WTC11 (cell line): ENCODE measurements at regions not wholly inside any gene's neighbourhood (a gene's known extent, or its start where the extent isn't known, plus 50 kb on each side); places are given as distances from the start of the nearest gene placed in this dataset.

Experiments
- ATAC-seq: fragments of 200-7000 bp; cut with Tn5 transposase; 2 replicates; pipeline ENCODE4 v1.10.0; 2021; ENCODE audit warnings: mild to moderate bottlenecking, moderate library complexity
- CTCF ChIA-PET: fragments of 300-600 bp; sonication (Branson Sonifier 250); formaldehyde crosslinking; loops from one replicate; lab custom pipeline; 2021; ENCODE audit warnings: antibody characterized with exemption; lab: Charles Lee
- POLR2A ChIA-PET: fragments of 350-600 bp; sonication (Branson Sonifier 250); formaldehyde crosslinking; loops from one replicate; lab custom pipeline; 2021; ENCODE audit warnings: antibody characterized with exemption; lab: Charles Lee
- DNase-seq: peaks from one replicate; pipeline ENCODE4 v3.0.0; 2021; ENCODE audit warnings: low spot score
- H3K27ac Mint-ChIP-seq: 2 replicates; pipeline ENCODE4 v1.8.0; 2021; ENCODE audit warnings: mixed read lengths
- H3K27me3 Mint-ChIP-seq: 2 replicates; pipeline ENCODE4 v1.8.0; 2021; ENCODE audit warnings: low read depth, mild to moderate bottlenecking, moderate library complexity, mixed read lengths
- H3K36me3 Mint-ChIP-seq: 2 replicates; pipeline ENCODE4 v1.8.0; 2021; ENCODE audit warnings: mixed read lengths
- H3K4me1 Mint-ChIP-seq: 2 replicates; pipeline ENCODE4 v1.8.0; 2022; ENCODE audit warnings: mixed read lengths
- H3K4me3 Mint-ChIP-seq: 2 replicates; pipeline ENCODE4 v1.8.0; 2021; ENCODE audit warnings: mild to moderate bottlenecking, moderate library complexity, mixed read lengths
- H3K9me3 Mint-ChIP-seq: 2 replicates; pipeline ENCODE4 v1.8.0; 2021; ENCODE audit warnings: mixed read lengths
- CREB1 ChIP-seq: sonication (generic); formaldehyde crosslinking; IDR thresholded peaks from 2 replicates; pipeline ENCODE4 v1.8.0; 2023; ENCODE audit warnings: mild to moderate bottlenecking, missing genetic modification reagents
- ELF4 ChIP-seq: sonication (generic); formaldehyde crosslinking; IDR thresholded peaks from 2 replicates; pipeline ENCODE4 v1.8.1; 2022; ENCODE audit warnings: low read depth, mild to moderate bottlenecking, moderate library complexity, missing genetic modification reagents
- GRHL2 ChIP-seq: fragments of 250-450 bp; sonication (Bioruptor Pico); IDR thresholded peaks from 2 replicates; pipeline ENCODE4 v1.8.0; 2022; ENCODE audit warnings: mild to moderate bottlenecking, moderate library complexity; ENCODE audit not compliant: insufficient replicate concordance, severe bottlenecking
- GTF2I ChIP-seq: fragments of 250-450 bp; sonication (Bioruptor Pico); conservative IDR thresholded peaks from 2 replicates; pipeline ENCODE4 v1.4.0; 2021; ENCODE audit warnings: mild to moderate bottlenecking
- NR3C1 ChIP-seq: sonication (generic); formaldehyde crosslinking; conservative IDR thresholded peaks from 2 replicates; pipeline ENCODE4 v1.8.1; 2023; ENCODE audit warnings: low read depth, mild to moderate bottlenecking, missing genetic modification reagents
- SOX15 ChIP-seq: fragments of 250-450 bp; sonication (Bioruptor Pico); IDR thresholded peaks from 2 replicates; pipeline ENCODE4 v1.9.0; 2021; ENCODE audit warnings: mild to moderate bottlenecking
- TCF7 ChIP-seq: sonication (generic); formaldehyde crosslinking; IDR thresholded peaks from 2 replicates; pipeline ENCODE4 v1.8.0; 2022; ENCODE audit warnings: mild to moderate bottlenecking, low read depth, missing genetic modification reagents, moderate library complexity
- TEAD4 ChIP-seq: sonication (generic); formaldehyde crosslinking; IDR thresholded peaks from 2 replicates; pipeline ENCODE4 v1.8.0; 2022; ENCODE audit warnings: mild to moderate bottlenecking, missing genetic modification reagents
- TP53 ChIP-seq: sonication (generic); formaldehyde crosslinking; IDR thresholded peaks from 2 replicates; pipeline ENCODE4 v1.8.1; 2023; ENCODE audit warnings: mild to moderate bottlenecking, missing genetic modification reagents
- ZNF671 ChIP-seq: fragments of 250-450 bp; sonication (Bioruptor Pico); IDR thresholded peaks from 2 replicates; pipeline ENCODE4 v1.8.0; 2021; ENCODE audit warnings: mild to moderate bottlenecking
- TF ChIP-seq, protein P1 (sequence below): sonication (generic); formaldehyde crosslinking; conservative IDR thresholded peaks from 2 replicates; pipeline ENCODE4 v1.8.1; 2023; ENCODE audit warnings: mild to moderate bottlenecking, low read depth, missing genetic modification reagents, moderate library complexity
- TF ChIP-seq, protein P2 (sequence below): sonication (generic); formaldehyde crosslinking; IDR thresholded peaks from 2 replicates; pipeline ENCODE4 v1.8.1; 2022; ENCODE audit warnings: mild to moderate bottlenecking, moderate library complexity, missing genetic modification reagents
- TF ChIP-seq, protein P3 (sequence below): sonication (generic); formaldehyde crosslinking; IDR thresholded peaks from 2 replicates; pipeline ENCODE4 v1.8.0; 2022; ENCODE audit warnings: mild to moderate bottlenecking, missing genetic modification reagents
- TF ChIP-seq, protein P4 (sequence below): sonication (generic); formaldehyde crosslinking; IDR thresholded peaks from 2 replicates; pipeline ENCODE4 v1.8.1; 2022; ENCODE audit warnings: mild to moderate bottlenecking, missing genetic modification reagents, moderate library complexity, borderline replicate concordance
- TF ChIP-seq, protein P5 (sequence below): sonication (generic); formaldehyde crosslinking; IDR thresholded peaks from 2 replicates; pipeline ENCODE4 v1.8.1; 2022; ENCODE audit warnings: missing genetic modification reagents, borderline replicate concordance
- TF ChIP-seq, protein P6 (sequence below): sonication (generic); formaldehyde crosslinking; IDR thresholded peaks from 2 replicates; pipeline ENCODE4 v1.8.0; 2023; ENCODE audit warnings: missing genetic modification reagents, mild to moderate bottlenecking, borderline replicate concordance

DNA sequence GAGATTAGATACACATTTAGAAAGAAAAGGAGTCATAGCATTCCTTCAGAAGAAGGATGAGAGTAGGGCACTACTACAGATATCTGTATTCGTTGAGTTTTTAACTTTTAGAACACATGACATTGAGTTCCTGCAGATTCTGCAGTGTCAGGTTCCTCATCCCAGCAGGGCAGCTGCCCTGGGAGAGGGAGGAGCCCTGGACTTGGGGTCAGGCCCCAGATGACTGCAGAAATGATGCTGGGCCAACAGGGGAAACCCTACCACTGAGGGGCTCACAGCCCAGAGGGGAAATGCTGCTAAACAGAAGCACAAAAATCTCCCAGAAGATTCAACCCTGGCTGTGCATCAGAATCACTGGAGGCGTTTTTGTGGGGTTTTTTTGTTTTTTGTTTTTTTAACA lies 68.9 kb upstream of the TAF1L start:
- DNase-seq (peak; percentile 20), ATAC-seq (peak; percentile 72)
- peaks cover 5% of the 10 kb centered on the region for H3K4me1 Mint-ChIP-seq
- peaks cover under 1% of the 10 kb centered on the region for H3K36me3 Mint-ChIP-seq
- H3K4me3 Mint-ChIP-seq, result no peak overlapping the region
- no peak for TF ChIP-seq TEAD4 (CRISPR knock-in tag)
- TF ChIP-seq, protein P1, sequence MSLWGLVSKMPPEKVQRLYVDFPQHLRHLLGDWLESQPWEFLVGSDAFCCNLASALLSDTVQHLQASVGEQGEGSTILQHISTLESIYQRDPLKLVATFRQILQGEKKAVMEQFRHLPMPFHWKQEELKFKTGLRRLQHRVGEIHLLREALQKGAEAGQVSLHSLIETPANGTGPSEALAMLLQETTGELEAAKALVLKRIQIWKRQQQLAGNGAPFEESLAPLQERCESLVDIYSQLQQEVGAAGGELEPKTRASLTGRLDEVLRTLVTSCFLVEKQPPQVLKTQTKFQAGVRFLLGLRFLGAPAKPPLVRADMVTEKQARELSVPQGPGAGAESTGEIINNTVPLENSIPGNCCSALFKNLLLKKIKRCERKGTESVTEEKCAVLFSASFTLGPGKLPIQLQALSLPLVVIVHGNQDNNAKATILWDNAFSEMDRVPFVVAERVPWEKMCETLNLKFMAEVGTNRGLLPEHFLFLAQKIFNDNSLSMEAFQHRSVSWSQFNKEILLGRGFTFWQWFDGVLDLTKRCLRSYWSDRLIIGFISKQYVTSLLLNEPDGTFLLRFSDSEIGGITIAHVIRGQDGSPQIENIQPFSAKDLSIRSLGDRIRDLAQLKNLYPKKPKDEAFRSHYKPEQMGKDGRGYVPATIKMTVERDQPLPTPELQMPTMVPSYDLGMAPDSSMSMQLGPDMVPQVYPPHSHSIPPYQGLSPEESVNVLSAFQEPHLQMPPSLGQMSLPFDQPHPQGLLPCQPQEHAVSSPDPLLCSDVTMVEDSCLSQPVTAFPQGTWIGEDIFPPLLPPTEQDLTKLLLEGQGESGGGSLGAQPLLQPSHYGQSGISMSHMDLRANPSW (CRISPR knock-in tag), result no peak
- TF ChIP-seq, protein P2, sequence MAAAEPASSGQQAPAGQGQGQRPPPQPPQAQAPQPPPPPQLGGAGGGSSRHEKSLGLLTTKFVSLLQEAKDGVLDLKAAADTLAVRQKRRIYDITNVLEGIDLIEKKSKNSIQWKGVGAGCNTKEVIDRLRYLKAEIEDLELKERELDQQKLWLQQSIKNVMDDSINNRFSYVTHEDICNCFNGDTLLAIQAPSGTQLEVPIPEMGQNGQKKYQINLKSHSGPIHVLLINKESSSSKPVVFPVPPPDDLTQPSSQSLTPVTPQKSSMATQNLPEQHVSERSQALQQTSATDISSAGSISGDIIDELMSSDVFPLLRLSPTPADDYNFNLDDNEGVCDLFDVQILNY (CRISPR knock-in tag), result no peak
- no peak for TF ChIP-seq GRHL2 (CRISPR knock-in tag)
- no peak for TF ChIP-seq ZNF671 (CRISPR knock-in tag)
- TF ChIP-seq ELF4 (CRISPR knock-in tag), result no peak
- TF ChIP-seq, protein P3, sequence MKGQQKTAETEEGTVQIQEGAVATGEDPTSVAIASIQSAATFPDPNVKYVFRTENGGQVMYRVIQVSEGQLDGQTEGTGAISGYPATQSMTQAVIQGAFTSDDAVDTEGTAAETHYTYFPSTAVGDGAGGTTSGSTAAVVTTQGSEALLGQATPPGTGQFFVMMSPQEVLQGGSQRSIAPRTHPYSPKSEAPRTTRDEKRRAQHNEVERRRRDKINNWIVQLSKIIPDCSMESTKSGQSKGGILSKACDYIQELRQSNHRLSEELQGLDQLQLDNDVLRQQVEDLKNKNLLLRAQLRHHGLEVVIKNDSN (CRISPR knock-in tag), result no peak
- TF ChIP-seq, protein P4, sequence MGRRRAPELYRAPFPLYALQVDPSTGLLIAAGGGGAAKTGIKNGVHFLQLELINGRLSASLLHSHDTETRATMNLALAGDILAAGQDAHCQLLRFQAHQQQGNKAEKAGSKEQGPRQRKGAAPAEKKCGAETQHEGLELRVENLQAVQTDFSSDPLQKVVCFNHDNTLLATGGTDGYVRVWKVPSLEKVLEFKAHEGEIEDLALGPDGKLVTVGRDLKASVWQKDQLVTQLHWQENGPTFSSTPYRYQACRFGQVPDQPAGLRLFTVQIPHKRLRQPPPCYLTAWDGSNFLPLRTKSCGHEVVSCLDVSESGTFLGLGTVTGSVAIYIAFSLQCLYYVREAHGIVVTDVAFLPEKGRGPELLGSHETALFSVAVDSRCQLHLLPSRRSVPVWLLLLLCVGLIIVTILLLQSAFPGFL (CRISPR knock-in tag), result no peak
- TF ChIP-seq, protein P5, sequence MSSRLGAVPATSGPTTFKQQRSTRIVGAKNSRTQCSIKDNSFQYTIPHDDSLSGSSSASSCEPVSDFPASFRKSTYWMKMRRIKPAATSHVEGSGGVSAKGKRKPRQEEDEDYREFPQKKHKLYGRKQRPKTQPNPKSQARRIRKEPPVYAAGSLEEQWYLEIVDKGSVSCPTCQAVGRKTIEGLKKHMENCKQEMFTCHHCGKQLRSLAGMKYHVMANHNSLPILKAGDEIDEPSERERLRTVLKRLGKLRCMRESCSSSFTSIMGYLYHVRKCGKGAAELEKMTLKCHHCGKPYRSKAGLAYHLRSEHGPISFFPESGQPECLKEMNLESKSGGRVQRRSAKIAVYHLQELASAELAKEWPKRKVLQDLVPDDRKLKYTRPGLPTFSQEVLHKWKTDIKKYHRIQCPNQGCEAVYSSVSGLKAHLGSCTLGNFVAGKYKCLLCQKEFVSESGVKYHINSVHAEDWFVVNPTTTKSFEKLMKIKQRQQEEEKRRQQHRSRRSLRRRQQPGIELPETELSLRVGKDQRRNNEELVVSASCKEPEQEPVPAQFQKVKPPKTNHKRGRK (CRISPR knock-in tag), result no peak
- TF ChIP-seq, protein P6, sequence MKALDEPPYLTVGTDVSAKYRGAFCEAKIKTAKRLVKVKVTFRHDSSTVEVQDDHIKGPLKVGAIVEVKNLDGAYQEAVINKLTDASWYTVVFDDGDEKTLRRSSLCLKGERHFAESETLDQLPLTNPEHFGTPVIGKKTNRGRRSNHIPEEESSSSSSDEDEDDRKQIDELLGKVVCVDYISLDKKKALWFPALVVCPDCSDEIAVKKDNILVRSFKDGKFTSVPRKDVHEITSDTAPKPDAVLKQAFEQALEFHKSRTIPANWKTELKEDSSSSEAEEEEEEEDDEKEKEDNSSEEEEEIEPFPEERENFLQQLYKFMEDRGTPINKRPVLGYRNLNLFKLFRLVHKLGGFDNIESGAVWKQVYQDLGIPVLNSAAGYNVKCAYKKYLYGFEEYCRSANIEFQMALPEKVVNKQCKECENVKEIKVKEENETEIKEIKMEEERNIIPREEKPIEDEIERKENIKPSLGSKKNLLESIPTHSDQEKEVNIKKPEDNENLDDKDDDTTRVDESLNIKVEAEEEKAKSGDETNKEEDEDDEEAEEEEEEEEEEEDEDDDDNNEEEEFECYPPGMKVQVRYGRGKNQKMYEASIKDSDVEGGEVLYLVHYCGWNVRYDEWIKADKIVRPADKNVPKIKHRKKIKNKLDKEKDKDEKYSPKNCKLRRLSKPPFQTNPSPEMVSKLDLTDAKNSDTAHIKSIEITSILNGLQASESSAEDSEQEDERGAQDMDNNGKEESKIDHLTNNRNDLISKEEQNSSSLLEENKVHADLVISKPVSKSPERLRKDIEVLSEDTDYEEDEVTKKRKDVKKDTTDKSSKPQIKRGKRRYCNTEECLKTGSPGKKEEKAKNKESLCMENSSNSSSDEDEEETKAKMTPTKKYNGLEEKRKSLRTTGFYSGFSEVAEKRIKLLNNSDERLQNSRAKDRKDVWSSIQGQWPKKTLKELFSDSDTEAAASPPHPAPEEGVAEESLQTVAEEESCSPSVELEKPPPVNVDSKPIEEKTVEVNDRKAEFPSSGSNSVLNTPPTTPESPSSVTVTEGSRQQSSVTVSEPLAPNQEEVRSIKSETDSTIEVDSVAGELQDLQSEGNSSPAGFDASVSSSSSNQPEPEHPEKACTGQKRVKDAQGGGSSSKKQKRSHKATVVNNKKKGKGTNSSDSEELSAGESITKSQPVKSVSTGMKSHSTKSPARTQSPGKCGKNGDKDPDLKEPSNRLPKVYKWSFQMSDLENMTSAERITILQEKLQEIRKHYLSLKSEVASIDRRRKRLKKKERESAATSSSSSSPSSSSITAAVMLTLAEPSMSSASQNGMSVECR (CRISPR knock-in tag), result no peak
- TF ChIP-seq TP53, result no peak
- H3K9me3 Mint-ChIP-seq, result peaks cover 4% of the 10 kb centered on the region
- peaks cover 16% of the 10 kb centered on the region for H3K27me3 Mint-ChIP-seq
- ChIA-PET POLR2A (no interaction called here), CTCF (interaction anchor here (1.9 to 2.7 kb wide), 4 partner anchors 115 to 326 kb away, joined by 11 to 17 read pairs (median 12); no protein-coding TSS in a partner anchor)
- H3K27ac Mint-ChIP-seq, result no peak overlapping the region

DNA sequence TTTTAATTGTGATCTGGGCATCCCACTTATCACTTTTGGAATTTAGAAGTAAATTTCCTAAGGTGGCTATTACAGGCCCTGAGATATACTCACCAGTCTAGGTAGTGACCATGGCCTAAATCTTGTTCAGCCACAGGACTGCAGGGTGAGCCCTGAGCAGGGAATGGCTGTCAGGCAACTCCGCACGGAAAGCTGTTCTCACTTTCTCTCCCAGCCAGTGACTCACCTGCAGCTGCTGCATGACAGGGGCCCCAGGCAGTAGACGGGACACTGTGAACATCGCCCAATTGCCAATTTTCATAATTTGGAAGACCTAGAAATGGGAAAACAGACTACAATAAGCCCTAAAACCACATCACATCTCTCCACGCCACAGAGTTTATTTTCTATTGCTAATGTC lies 69.6 kb upstream of the TAF1L start:
- POLR2A ChIA-PET, result no interaction called here
- H3K36me3 Mint-ChIP-seq, result peaks cover 8% of the 10 kb centered on the region
- DNase-seq (no peak), ATAC-seq (no peak)
- TF ChIP-seq CREB1 (CRISPR knock-in tag) (no peak), GTF2I (CRISPR knock-in tag) (no peak), ZNF671 (CRISPR knock-in tag) (no peak), TCF7 (CRISPR knock-in tag) (no peak), SOX15 (CRISPR knock-in tag) (no peak), NR3C1 (CRISPR knock-in tag) (no peak)
- TF ChIP-seq, all 79 proteins: peak for 0
- Mint-ChIP-seq H3K9me3 (peaks cover 12% of the 10 kb centered on the region), H3K4me1 (peaks cover 8% of the 10 kb centered on the region), H3K27ac (no peak overlapping the region), H3K4me3 (no peak overlapping the region), H3K27me3 (peaks cover 13% of the 10 kb centered on the region)
- CTCF ChIA-PET, result interaction anchor here (2.6 to 2.7 kb wide), 2 partner anchors 263 to 326 kb away, joined by 11 to 12 read pairs; no protein-coding TSS in a partner anchor
